Heart right ventricle (tissue), 16 donors: ENCODE measurements at regions not wholly inside any gene's neighbourhood (a gene's known extent, or its start where the extent isn't known, plus 50 kb on each side); places are given as distances from the start of the nearest gene placed in this dataset.

Experiments
- ATAC-seq, 8 donors: fragments of 200-7000 bp; cut with Tn5 transposase; one replicate each; pipeline ENCODE4 v1.9.1; 2020; ENCODE audit warnings: mild to moderate bottlenecking in 8 of 8, moderate library complexity in 8 of 8, moderate number of reproducible peaks in 1 of 8
- DNase-seq, 2 donors: peaks; one replicate each; pipeline ENCODE4 v3.0.0-alpha.2; 2020
- H3K27ac ChIP-seq, 10 donors: fragments of 200-600 bp; sonication (generic) in 2 of 10; one replicate each; pipeline versions ENCODE4 v1.5.0 to v1.8.0; 2020 to 2022; ENCODE audit warnings: mild to moderate bottlenecking in 3 of 10
- H3K27me3 ChIP-seq, 7 donors: fragments of 200-600 bp; one replicate each; pipeline ENCODE4 v1.8.0; 2021 to 2022; ENCODE audit warnings: mild to moderate bottlenecking in 2 of 7
- H3K36me3 ChIP-seq, 9 donors: fragments of 200-600 bp; sonication (generic) in 1 of 9; one replicate each; pipeline versions ENCODE4 v1.5.0 to v1.8.0; 2020 to 2022; ENCODE audit warnings: mild to moderate bottlenecking in 2 of 9
- H3K4me1 ChIP-seq, 9 donors: fragments of 200-600 bp; sonication (generic) in 1 of 9; one replicate each; pipeline versions ENCODE4 v1.5.0 to v1.8.0; 2020 to 2022; ENCODE audit warnings: mild to moderate bottlenecking in 4 of 9
- H3K4me3 ChIP-seq, 10 donors: fragments of 200-600 bp; sonication (generic) in 2 of 10; one replicate each; pipeline versions ENCODE4 v1.5.0 to v1.8.0; 2020 to 2022; ENCODE audit warnings: mild to moderate bottlenecking in 7 of 10, moderate library complexity in 2 of 10
- H3K9me3 ChIP-seq, 11 donors: fragments of 200-600 bp in 10 of 11; sonication (generic) in 2 of 11; one replicate each; pipeline versions ENCODE4 v1.5.0 to v1.8.0; 2013 to 2022; ENCODE audit warnings: mild to moderate bottlenecking in 2 of 11, control low read depth in 1 of 11, moderate library complexity in 1 of 11
- WGBS, 2 donors: extraction: QIAGEN DNeasy Blood & Tissue Kit; methylation state at CpG; one replicate each; pipeline ENCODE4 v1.1.7; 2013; ENCODE audit warnings: inconsistent platforms in 1 of 2; 5-methylcytosine and 5-hydroxymethylcytosine counted together
- intact Hi-C, 10 donors: fragments of 100-400 bp; cut with DNase I; formaldehyde crosslinking; loops; one replicate each; pipeline versions ENCODE4 v1.11.1 to v1.14.2; 2022
- TF ChIP-seq, protein P1 (sequence below), 9 donors: fragments of 200-600 bp; sonication (generic) in 2 of 9; IDR thresholded peaks; one replicate each; pipeline versions ENCODE4 v1.5.0 to v1.8.0; 2021 to 2022; ENCODE audit warnings: antibody characterized with exemption in 9 of 9, mild to moderate bottlenecking in 5 of 9, moderate library complexity in 1 of 9
- donor health status: Arrhythmogenic right ventricular cardiomyopathy.
- donor health status: ischemic (EF 13 %, LVEDD 7.1; RV severe dilation, severe dysfunction).
- donor health status: healthy with polysubstance abuse.
- donor health status: DM: no; HTN: yes; CAD: no.
- donor health status: DM: no; HTN: no; CAD: no.
- donor health status: ischemic (EF 25% LVEDD 6.9; RV normal size, moderate dysfunction).
- donor health status: ischemic (EF 25% LVEDD 5.7; RV mildly dilated, moderate dysfunction).
- donor health status: healthy.
- donor health status: DM: yes; HTN: yes; CAD: no.
- donor health status: Ischemic cardiomyopathy.
- donor health status: ischemic (EF 35%, LVEDD 5.7; RV mildly dilated, moderate dysfunction).
- donor health status: nonischemic (EF 11% LVEDD 7.7; RV severe dilation, severe dysfunction).
- donor health status: DM: yes; HTN: yes; CAD: no.
- donor health status: PGD.
- donor health status: ischemic (EF 29% LVEDD 5.4; RV normal size, mild dysfunction).
- donor health status: nonischemic (EF 23%, LVEDD 6.1; RV moderate dilation, normal function).

DNA sequence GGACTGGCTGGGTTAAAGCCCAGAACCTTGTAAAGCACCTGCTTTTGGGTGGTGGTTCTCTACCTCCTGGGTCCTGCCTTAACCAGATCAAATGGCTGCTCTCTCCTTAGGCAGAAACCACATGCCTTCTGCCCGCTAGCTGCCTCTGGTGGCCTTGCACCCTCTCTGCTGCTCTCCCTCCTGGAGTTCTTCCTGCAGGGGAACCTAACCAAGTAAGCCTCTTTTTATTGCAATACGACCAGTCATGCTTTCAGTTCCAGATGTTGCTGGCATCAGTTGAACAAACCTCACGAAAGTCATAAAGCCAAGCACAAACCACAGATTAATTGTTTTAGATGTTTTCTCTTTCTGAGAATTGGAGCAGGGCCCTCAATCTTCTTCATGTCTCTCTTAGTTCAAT, 118.9 kb downstream of the GDAP2 start:
- H3K27ac ChIP-seq: no peak overlapping the region
- intact Hi-C loops: no loop called here
- no peak for DNase-seq
- TF ChIP-seq, protein P1, sequence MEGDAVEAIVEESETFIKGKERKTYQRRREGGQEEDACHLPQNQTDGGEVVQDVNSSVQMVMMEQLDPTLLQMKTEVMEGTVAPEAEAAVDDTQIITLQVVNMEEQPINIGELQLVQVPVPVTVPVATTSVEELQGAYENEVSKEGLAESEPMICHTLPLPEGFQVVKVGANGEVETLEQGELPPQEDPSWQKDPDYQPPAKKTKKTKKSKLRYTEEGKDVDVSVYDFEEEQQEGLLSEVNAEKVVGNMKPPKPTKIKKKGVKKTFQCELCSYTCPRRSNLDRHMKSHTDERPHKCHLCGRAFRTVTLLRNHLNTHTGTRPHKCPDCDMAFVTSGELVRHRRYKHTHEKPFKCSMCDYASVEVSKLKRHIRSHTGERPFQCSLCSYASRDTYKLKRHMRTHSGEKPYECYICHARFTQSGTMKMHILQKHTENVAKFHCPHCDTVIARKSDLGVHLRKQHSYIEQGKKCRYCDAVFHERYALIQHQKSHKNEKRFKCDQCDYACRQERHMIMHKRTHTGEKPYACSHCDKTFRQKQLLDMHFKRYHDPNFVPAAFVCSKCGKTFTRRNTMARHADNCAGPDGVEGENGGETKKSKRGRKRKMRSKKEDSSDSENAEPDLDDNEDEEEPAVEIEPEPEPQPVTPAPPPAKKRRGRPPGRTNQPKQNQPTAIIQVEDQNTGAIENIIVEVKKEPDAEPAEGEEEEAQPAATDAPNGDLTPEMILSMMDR (IDR thresholded peaks at IDR 0.05): no peak
- peaks cover 0 to 5% (median 0%) of the 10 kb centered on the region in 11 donors for H3K9me3 ChIP-seq
- H3K4me3 ChIP-seq: no peak overlapping the region
- no peak for ATAC-seq
- no peaks in the 10 kb centered on the region for H3K36me3 ChIP-seq
- WGBS, 2 donors: 71 to 88% methylated on average over 3 of the region's 3 CpGs
- peaks cover 0 to 10% (median 0%) of the 10 kb centered on the region in 9 donors for H3K4me1 ChIP-seq
- no peaks in the 10 kb centered on the region for H3K27me3 ChIP-seq

GRCh38 chr1:117812869-117813511, 116.4 kb downstream of the GDAP2 start:
- H3K27me3 ChIP-seq: no peaks in the 10 kb centered on the region
- no peak for DNase-seq
- no peaks in the 10 kb centered on the region for H3K36me3 ChIP-seq
- no peak for ATAC-seq
- no peak overlapping the region for H3K27ac ChIP-seq
- WGBS, 2 donors: 42 to 49% methylated on average over 1 of the region's 1 CpG
- H3K4me1 ChIP-seq: peaks cover 0 to 12% (median 0%) of the 10 kb centered on the region in 9 donors
- TF ChIP-seq, protein P1 (IDR thresholded peaks at IDR 0.05): no peak
- no peak overlapping the region for H3K4me3 ChIP-seq
- H3K9me3 ChIP-seq: no peaks in the 10 kb centered on the region
- intact Hi-C loops: no loop called here
